ENCODE measurements at regions not wholly inside any gene's neighbourhood (a gene's known extent, or its start where the extent isn't known, plus 50 kb on each side); places are given as distances from the start of the nearest gene placed in this dataset.
"Not testable (repeated sequence)": the region's sequence is repeated elsewhere in the genome, so short reads cannot be mapped to it uniquely, and the experiment has no call there.

GRCh38 chr4:160537681-160538080 is 1434.8 kb downstream of the RAPGEF2 start:
- Histone ChIP-seq H3K9me3 (no peaks in the 10 kb centered on the region), H3K36me3 (no peaks in the 10 kb centered on the region), H3K4me3 (no peak overlapping the region), H3K27ac (no peak overlapping the region), H3K27me3 (no peaks in the 10 kb centered on the region), H3K4me1 (ENCODE audit: insufficient read depth) (no peaks in the 10 kb centered on the region)
- TF ChIP-seq EP300 (IDR thresholded peaks at IDR 0.05): no peak
- no peak for TF ChIP-seq POLR2A (IDR thresholded peaks at IDR 0.05)
- no peak for TF ChIP-seq CTCF (IDR thresholded peaks at IDR 0.05)
- intact Hi-C loops (cut with DNase I): no loop called here
- DNase-seq: no peak
- 83 to 85% (median 84%) methylated on average over 5 of the region's 5 CpGs for whole genome bisulfite sequencing, 3 donors

DNA sequence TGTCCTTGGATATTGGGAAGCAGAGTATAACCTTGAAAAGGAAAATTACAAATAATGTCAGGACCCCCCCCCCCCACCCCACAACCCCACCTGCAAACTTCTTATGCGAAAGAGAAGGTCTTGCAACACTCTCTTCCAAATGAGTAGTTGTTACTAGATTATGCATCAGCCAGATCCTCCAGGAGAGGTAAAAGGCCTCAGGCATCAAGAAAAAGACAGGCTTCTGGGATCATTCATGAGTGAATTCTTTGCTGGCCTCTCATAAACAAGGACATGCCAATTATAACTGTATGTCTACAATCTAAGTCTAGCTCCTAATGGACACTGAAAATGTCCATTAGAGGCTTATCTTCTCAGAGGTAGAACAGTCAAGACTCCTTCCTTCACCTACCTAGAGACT is 1443.3 kb downstream of the RAPGEF2 start:
- Histone ChIP-seq H3K9me3 (no peaks in the 10 kb centered on the region), H3K36me3 (no peaks in the 10 kb centered on the region), H3K4me3 (no peak overlapping the region), H3K27ac (no peak overlapping the region), H3K27me3 (no peaks in the 10 kb centered on the region), H3K4me1 (ENCODE audit: insufficient read depth) (no peaks in the 10 kb centered on the region)
- no peak for DNase-seq
- TF ChIP-seq EP300 (IDR thresholded peaks at IDR 0.05) (no peak), POLR2A (IDR thresholded peaks at IDR 0.05) (no peak), CTCF (IDR thresholded peaks at IDR 0.05) (no peak)
- intact Hi-C loops (cut with DNase I): no loop called here
- WGBS, 3 donors: 57 to 63% (median 62%) methylated on average over 1 of the region's 1 CpG

DNA sequence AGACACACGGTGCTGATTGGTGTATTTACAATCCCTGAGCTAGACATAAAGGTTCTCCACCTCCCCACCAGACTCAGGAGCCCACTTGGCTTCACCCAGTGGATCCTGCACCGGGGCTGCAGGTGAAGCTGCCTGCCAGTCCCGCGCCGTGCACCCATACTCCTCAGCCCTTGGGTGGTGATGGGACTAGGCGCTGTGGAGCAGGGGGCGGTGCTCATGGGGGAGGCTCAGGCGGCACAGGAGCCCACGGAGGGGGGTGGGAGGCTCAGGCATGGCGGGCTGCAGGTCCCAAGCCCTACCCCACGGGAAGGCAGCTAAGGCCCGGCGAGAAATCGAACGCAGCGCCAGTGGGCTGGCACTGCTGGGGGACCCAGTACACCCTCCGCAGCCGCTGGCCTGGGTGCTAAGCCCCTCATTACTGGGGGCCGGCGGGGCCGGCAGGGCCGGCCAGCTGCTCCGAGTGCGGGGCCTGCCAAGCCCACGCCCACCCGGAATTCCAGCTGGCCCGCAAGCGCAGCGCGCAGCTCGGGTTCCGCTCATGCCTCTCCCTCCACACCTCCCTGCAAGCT is 1447.2 kb downstream of the RAPGEF2 start:
- not testable (repeated sequence) for H3K27me3 ChIP-seq

DNA sequence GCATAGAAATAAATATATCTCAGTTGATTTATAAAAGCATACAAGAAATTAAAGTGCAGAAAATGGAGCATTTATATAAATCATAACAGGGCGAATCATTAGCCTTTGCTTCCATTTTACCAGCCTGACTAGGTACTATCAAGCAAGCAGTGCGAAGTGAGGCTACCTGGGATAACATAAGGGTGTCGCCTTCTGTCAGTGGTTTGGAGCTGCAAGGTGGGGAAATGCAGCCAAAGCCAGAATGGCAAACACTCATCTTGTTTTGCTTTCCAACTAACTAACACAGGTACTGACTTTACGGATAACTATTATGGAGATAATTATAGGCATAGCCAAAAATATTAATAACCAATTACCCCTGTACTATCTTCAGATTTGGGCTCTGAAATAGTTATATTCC is 1459.8 kb downstream of the RAPGEF2 start:
- no peak for DNase-seq
- Histone ChIP-seq H3K4me1 (ENCODE audit: insufficient read depth) (no peaks in the 10 kb centered on the region), H3K27me3 (no peaks in the 10 kb centered on the region), H3K4me3 (no peak overlapping the region), H3K9me3 (no peaks in the 10 kb centered on the region), H3K36me3 (no peaks in the 10 kb centered on the region), H3K27ac (no peak overlapping the region)
- intact Hi-C loops (cut with DNase I): no loop called here
- 85 to 90% (median 89%) methylated on average over 4 of the region's 4 CpGs for WGBS, 3 donors
- TF ChIP-seq POLR2A (IDR thresholded peaks at IDR 0.05) (no peak), CTCF (IDR thresholded peaks at IDR 0.05) (no peak), EP300 (IDR thresholded peaks at IDR 0.05) (no peak)

More for the DNA sequence above, 1447.2 kb downstream of the RAPGEF2 start:
- DNase-seq; H3K9me3 ChIP-seq; intact Hi-C loops (cut with DNase I); H3K4me1 ChIP-seq (ENCODE audit: insufficient read depth); H3K4me3 ChIP-seq; H3K36me3 ChIP-seq; H3K27ac ChIP-seq: not testable (repeated sequence)
- 95 to 97% (median 96%) methylated on average over 29 to 32 of the region's 32 CpGs for WGBS, 3 donors

DNA sequence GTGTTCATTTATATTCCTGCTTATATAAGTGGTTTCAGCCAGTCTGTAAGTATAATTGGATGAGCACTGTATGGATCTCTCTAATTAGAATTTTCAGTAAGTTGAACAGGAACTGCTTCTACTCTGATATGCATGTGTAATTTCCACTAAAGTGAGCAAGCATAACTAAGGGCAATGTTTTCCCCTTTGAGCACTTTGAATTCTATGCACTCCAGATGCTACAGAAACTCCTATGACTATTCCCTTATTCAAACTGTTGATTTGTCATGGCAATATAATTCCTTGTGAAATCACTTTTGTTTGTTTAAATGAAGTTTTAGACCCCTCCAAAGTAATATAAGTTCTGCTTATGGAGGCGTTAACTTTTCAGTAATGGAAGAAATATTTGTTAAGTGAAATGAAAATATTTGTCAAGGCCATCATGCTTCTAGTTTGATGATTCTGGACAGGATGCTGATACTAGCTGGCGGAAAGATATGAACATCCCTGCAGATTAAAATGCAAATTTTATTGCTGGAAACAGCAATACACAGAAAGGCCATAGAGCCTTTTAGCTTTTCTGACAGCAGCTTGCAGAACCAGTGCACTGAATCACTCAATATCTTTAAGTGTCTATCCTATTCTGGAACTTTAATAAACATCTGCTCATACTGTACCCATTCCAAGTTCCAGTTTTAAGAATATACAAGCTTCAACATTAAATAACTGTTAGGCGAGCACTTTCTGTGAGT is 1460.8 kb downstream of the RAPGEF2 start:
- Histone ChIP-seq H3K9me3 (no peaks in the 10 kb centered on the region), H3K27me3 (no peaks in the 10 kb centered on the region), H3K36me3 (no peaks in the 10 kb centered on the region), H3K4me1 (ENCODE audit: insufficient read depth) (no peaks in the 10 kb centered on the region), H3K27ac (no peak overlapping the region), H3K4me3 (no peak overlapping the region)
- WGBS, 3 donors: 23 to 44% (median 28%) methylated on average over 3 of the region's 3 CpGs
- no peak for TF ChIP-seq EP300 (IDR thresholded peaks at IDR 0.05)
- no peak for TF ChIP-seq CTCF (IDR thresholded peaks at IDR 0.05)
- no peak for TF ChIP-seq POLR2A (IDR thresholded peaks at IDR 0.05)
- intact Hi-C loops (cut with DNase I): no loop called here
- no peak for DNase-seq

All from ovary (tissue), 7 donors.